HG03064 (cell line): ENCODE measurements at regions not wholly inside any gene's neighbourhood (a gene's known extent, or its start where the extent isn't known, plus 50 kb on each side); places are given as distances from the start of the nearest gene placed in this dataset.

Source experiments
- ATAC-seq: cut with Tn5 transposase; IDR thresholded peaks from one replicate; pipeline ENCODE4 v1.9.1; 2021; ENCODE audit warnings: low read depth; ENCODE audit not compliant: unreplicated experiment

DNA sequence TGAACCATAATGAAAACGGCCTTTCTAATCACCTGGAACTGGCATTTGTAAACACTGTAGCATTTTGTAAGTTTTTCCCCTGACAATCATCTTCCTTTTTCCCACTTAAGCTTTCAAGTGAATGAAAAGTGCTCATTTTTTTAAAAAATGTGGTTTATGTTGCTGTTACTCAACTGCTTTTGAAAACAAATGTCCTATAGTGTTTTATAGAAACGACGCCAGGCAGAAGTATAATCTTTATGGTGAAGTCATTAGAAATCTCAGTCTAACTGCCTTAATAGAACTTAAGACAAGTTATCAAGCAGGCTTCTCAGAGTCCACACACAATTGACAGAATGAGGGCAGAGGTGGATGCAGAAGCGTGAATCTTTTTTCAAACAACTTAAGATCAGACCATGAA, 442.3 kb downstream of the KLF12 start:
- no peak for ATAC-seq

DNA sequence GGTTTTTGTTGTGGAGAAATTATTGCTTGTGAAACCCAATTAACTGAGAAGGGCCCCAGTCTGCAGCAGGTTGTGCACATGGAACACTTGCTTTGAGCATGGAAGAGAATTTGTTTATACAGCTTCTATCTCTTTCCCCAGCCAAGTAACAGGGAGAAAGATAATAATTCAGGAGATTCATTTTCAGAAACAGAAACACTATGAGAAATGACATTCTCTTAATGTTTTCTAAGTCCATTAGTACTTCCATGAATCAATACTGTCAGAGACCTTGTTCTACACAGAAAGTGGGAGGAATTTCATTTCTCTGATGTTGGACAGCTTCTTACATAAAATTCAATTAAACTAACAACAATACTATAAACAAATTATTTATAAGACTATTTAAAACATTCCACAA, 446.3 kb downstream of the KLF12 start:
- no peak for ATAC-seq

DNA sequence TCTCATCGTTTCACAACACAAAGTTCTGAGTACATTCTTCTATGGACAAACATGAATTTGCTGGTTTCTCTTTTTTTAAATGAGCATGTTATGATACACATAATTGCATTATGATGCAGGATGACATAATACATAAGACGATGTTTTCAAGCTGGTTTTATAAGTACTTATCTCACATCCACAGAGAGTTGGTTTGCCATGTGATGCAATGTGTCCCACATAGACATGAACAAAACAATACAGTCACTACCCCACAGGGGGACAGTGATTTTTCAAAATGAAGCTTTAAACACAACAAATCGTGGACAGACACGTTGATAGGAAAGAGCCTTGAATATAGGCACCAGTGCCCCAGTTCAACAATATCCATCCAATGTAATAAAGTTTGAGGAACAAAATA, 447.1 kb downstream of the KLF12 start:
- ATAC-seq, result no peak

DNA sequence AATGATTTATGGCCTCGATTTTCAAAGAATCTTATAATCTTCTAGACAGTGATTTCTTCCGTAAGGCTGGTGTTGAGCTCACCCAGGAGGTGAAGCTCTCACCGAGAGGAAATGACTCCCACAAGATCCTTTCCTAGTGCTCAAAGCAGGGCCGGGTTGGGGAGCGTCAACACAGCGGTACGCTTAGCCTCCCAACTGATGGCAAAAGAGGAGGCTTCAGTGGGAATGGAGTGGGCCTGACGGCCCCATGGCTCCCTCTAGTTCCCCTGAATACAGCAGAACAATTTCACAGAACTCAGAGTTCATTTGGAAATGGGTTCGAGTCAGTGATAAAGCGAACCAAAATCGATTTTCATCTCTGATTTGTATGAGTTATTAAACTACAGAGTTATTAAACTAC, 449.5 kb downstream of the KLF12 start:
- no peak for ATAC-seq

DNA sequence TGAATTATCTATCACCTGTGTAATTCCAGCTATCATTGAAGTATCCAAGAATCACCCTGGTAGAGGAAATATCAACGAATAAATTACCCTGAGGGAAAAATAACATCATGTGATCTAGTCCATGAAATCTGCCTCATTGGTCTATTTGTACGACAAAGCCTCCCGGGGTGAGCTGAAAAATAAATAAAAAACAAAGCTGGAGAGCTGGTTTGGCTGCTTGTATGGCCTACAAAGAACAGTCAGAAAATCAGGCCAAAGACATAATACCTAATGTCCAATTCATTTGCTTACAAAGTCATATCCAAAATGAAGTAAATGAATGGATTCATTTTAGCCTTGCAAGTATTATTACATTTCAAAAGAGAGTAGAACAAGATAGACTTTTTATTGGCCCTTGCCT, 449.9 kb downstream of the KLF12 start:
- ATAC-seq, result no peak

DNA sequence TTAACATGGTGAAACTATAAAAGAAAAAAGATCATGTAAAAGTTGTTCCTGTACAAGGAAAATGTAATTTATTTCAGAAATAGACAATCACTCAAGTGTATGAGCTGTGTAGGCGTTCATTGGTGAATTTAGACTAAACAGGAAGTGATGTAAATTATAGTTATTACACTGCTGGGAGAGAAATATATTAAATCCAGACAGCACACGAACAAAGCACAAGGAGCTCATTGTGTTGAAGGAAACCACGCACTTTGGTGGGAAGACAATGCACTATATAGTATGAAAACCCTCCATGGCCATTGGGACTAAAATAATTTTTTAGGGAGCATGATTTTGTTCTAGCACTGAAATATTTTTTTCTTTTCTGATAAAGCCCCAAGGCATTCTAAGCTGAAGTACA, 450.5 kb downstream of the KLF12 start:
- no peak for ATAC-seq

DNA sequence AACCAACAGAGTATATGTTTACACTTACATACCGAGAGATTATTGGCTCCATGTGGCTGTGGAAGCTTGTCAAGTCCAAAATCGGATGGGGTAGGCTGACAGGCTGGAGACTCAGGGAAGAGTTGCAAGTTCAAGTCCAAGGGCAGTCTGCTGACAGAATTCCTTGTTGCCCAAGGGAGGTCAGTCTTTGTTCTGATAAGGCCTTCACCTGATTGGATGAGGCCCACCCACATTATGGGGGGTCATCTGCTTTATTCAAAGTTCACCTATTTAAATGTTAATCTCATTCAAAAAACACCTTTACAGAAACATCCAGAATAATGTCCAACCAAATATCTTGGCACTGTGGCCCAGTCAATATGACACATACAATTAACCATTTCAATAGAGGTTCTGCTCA, 452.4 kb downstream of the KLF12 start:
- no peak for ATAC-seq

DNA sequence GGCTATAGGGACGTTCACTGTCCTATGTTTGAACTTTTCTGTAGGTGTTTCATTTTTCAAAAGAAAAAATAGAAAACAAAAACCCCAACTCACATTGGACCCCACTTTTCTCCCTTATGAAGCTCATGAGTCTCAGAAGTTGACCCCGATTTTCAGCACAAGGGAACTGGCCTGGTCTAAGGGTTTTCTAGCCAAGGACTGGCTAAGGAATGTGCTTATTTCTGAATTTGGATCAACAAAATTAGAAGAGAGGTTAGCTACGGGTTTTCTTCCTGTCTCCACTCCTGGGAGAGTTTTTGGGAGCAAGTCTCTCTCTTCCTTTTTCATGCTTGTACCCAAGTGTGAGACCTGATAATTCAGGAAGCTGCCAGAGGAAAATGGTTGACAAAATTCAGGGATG, 453.2 kb downstream of the KLF12 start:
- ATAC-seq, result no peak

DNA sequence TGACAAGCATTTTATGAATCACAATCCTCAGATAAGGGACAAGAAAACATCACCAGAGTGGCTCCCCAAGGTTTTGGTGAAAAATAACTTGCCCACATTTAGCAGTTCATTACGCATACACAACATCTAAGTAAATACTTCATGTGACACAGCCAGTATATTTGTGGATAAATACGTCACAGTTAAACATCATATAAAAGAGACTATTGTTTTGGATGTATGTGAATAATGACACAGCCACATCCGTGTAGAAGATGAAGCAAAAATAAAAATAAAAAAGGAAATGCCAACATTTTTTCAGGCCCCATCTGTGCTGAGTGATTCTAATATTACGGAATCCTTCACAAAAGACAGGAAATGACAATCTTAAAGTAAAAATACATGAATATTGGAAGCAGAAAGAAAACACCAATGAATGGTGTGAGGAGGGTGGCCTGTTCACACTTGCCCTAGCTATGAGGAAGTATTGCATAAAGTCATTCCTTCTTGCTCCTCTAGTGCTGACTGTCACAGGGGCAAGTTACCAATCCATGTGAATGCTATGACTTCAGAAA, 457.1 kb downstream of the KLF12 start:
- ATAC-seq, result no peak

DNA sequence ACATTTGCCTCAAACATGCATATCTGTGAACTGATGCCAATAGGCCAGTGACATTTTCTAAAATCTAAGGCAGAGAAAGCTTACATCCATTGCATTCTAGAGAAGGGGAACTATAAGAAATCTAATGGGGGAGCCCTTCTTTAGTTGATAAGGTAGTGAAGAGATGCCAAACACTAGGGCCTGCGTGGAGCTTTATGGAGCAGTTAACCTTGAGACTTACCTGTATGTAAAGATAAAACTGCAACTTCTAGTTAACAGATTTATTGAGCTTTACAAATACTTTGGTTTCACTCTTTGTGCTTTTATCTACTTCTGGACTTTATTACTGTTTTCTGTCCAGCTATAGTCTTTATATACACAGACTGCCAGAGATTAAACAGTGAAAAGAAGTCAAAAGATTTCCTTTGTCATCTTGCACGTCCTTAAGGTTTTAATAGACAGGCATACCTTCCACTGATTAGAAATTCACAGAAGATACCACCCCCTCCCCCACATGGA, 457.6 kb downstream of the KLF12 start:
- ATAC-seq, result no peak

DNA sequence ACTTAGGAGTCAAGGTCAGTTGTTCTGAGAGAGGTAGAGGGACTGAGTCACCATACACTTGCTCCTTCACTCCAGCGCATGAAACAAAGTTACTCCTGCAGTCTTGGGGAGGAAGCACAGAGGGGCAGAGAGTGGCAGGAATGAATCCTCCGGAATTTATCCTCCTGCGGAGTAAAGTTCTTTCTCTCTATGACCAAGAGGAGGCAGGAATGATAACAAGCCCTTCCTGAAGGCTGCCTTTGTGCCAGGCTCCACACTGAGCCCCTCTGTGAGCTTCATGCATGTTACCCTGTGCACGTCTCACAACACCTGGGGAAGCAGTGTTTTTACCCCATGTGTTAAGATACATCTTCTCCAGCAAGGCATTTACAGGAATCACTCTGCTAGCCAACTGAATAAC, 458.4 kb downstream of the KLF12 start:
- ATAC-seq, result no peak

DNA sequence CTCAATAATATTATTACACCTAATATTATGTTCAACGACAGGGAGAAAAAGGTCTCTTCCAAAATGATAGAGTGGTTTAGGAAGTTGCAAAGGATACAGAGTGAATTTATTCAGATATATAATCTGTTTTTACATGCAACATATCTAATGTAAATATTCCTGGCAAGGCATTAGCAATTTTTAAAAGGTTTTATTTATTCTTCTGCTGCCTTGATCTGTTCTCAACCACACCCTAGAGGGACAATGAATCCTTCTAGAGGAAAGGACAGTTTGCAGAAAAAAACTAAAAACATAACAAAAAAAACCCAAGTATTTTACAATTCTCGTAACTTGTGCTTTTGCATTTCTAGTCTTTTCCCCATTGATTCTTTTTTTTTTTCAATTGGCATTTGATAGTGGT, 459.6 kb downstream of the KLF12 start:
- no peak for ATAC-seq

DNA sequence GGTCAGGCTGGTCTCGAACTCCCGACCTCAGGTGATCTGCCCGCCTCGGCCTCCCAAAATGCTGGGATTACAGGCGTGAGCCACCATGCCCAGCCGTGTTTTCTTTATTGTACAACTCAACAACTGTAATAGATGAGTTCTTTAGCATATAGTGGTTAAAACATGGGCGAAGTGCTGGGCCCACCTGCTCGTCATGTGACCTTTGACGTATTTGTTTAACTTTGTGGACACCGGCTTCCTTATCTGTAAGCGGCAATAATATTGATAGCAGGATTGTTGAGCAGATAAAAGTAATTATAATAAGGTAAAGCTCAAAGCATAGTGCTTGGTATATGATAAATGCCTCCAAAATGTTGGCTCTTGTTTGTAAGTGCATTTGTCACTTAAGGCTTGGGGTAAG, 460.3 kb downstream of the KLF12 start:
- no peak for ATAC-seq

DNA sequence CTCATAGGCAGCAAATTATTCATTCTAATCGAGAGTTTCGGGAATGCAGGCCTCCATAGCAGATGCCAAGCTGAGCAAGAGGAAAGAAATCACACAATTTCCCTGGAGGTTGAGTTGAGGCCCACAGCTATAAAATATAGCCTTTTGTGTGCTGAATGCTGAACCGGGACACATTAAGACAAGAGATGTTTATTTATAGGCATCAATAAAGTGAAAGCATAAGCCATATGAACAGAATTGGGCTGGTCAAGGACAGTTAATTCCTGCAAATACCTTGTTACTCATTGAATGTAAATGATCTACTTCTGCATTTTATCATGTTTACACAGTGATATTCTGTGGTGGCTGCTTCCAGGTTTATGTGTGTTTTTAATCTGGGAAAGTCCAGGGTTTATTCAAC, 461.7 kb downstream of the KLF12 start:
- ATAC-seq, result no peak

DNA sequence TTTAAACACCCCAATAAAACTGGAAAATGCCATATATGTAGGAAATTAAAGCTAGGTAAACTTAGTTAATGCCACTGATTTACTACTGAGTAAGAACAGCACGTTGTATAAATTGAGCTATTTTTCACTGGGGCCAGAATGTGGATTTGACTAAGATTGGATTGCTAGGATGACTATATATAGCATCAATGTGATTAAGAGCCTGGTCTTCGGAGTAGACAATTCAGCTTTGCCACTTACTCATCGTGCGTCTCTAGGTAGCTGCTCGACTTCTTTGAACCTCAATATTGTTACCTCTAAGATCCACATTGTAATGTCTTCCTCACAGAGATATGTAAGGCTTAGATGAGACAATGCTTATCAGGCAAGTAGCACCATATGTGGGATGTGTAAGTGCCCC, 462.5 kb downstream of the KLF12 start:
- ATAC-seq, result no peak

DNA sequence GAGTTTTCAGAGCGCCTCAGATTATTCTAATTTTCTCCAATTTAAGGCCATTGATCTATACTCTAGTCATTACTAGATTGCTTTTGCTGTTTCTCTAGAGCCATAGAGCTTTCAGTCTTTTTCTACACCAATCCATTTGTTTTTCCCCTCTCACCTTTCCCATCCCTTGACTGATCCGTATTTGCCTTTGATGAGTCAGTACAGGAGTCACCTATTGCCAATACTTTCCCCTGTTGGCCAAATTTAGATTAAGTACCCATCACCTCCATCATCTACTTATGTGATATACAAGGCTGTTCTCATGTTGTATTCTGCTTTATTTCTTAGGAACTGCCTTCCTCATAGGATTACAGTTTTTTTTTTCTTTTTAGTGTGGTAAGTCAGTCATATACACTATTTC, 463.2 kb downstream of the KLF12 start:
- ATAC-seq, result no peak

DNA sequence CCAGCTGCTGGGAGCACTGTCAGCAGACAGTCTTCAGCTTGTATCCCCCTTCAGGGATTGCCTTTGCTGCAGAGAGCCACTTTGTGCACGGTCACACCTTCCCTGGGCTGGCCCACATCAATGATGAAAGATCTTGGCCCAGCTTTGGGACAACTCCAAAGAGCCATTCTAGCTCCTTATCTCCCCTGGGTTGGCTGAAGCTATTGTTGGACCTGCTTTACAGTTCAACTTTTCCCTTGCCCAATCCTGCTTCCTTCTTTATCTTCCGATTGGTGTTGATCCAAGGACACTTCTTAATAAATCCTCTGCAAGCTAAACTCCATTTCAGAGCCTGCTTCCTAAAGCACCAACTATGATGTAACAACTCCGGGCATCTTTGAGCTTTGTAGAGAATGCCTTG, 466.4 kb downstream of the KLF12 start:
- ATAC-seq, result no peak

DNA sequence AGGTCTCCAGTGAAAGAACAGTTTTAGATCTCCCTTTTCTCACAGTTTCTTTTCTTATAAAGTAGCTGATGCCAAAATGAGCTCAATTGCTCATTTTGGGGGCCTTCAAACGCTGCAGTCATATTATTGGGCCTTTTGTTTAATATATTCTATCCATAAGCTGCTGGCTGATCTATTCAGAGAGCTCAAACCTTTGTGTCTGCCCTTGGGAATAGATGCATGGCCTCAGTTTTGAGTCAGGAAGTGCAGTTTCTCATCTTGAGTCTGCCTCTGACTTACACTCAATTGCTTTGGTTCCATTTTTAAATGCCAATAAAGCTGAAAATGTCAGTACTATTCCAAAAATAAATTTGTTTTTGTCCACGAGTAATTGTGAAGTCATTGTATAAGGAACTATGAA, 468.9 kb downstream of the KLF12 start:
- no peak for ATAC-seq

DNA sequence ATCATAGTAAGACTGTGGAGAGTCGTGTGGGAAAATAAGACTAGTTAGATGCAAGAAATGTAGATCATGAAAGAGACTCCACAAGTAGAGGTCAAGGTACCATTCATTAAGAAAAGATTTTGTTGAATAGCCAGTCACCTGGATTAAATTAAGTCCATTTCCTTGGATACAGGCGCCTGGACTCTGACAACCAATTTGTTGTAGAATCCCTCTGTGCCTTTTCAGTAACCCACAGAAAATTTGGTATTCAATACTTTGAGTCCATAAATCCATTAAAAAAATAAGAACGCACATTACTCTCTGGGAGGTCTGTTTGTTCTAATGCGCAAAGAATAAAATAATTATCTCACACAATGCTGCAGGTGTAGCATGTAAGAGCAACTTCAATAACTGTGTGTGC, 469.4 kb downstream of the KLF12 start:
- ATAC-seq, result no peak

DNA sequence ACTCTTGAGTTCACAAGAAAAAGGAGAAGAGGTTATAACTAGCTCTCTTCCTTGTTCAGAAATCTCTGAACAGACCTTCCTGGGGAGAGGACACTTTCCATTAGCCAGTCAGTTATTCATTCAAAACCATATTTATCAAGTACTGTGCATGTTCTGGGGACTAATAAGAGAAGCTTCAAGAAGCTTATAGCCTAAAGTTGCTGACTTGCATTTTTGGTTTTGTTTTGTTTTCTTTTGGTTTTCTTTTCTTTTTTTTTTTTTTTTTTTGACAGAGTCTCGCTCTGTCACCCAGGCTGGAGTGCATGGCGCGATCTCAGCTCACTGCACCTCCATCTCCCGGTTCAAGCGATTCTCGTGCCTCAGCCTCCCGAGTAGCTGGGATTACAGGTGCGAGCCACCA, 471.4 kb downstream of the KLF12 start:
- no peak for ATAC-seq

DNA sequence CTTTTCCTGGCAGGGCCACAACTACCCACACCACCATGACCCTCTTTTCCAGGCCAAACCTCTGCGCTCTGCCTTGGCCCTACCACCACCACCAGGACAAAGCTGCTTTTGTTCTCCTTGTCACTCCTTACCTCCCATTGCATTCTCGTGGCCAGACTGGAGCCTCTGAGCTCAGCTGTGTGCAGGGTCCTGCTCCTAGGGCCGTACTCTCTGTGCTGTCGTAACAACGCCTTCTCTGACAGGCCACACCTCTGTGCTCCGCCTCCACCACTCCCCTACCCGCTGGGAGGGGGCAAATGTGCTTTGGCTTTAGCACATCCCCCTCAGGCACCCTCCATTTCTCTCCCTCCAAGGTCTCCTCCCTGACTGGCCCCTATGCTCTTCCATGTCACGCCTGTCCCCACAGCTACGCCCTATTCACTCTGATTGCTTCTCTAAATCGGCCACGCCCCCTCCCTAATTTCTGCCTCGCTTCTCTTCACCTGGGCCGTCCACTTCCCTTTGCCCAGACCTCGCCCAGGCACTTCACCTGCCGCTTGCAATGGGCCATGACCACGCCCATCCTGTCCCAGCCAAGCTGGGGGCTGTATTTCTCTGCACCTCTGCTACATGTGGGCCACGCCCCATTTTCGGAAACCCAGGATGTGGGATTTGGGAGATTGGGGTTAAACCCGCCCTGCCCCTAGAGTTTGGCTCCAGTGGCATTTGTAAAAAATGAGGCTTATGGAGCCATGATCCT, 472.3 kb downstream of the KLF12 start:
- no peak for ATAC-seq

DNA sequence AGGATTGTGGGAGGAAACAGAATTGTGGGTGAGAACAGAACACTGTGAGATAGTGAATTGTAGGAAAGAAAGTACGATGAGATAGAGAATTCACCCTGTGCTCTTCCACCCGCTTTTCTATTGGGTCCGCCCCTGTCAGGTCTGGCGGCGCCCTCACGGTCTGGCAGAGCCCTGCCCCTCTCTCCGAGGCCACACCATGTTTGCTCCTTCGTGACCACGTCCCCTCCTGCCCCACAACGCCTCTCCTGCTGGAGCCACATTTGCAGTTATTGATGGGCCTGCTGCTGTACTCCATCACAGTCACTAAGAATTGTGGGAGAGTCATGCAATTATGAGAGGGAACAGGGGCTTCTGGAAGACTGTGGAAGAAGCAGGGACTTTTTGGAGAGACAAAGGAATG, 473.1 kb downstream of the KLF12 start:
- no peak for ATAC-seq

DNA sequence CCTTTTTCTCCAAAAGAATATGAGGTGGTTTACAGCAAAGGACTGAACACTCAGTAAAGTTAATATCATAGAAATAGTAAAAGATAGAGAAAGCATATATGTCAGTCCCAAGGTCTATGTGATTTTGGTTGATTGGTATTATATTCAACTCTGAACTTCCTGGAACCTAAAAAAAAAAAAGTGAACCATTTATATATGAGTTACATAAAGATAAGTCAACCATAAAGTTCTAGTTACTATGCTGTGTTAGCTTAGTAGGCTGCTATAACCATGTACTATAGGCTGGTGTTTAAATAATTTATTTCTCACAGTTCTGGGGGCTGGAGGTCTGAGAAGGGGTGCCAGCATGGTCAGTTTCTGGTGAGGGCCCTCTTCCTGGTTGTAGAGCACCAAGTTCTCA, 475.6 kb downstream of the KLF12 start:
- ATAC-seq, result no peak
